ENCODE measurements at regions not wholly inside any gene's neighbourhood (a gene's known extent, or its start where the extent isn't known, plus 50 kb on each side); places are given as distances from the start of the nearest gene placed in this dataset.

DNA sequence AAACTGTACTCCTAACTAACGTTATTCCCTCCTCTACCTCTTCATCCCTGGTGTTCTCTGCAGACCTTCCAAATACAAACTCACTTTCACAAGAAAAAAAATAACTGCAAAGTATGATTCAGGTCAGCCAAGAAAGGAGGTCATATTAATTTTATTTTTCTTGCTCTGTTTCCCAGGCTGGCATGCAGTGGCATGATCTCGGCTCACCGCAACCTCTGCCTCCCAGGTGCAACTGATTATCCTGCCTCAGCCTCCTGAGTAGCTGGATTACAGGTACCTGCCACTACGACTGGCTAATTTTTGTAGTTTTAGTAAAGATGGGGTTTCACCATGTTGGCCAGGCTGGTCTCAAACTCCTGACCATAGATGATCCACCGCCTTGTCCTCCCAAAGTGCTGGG lies 156.6 kb downstream of the CHIC2 start:
- TF ChIP-seq, protein P1, sequence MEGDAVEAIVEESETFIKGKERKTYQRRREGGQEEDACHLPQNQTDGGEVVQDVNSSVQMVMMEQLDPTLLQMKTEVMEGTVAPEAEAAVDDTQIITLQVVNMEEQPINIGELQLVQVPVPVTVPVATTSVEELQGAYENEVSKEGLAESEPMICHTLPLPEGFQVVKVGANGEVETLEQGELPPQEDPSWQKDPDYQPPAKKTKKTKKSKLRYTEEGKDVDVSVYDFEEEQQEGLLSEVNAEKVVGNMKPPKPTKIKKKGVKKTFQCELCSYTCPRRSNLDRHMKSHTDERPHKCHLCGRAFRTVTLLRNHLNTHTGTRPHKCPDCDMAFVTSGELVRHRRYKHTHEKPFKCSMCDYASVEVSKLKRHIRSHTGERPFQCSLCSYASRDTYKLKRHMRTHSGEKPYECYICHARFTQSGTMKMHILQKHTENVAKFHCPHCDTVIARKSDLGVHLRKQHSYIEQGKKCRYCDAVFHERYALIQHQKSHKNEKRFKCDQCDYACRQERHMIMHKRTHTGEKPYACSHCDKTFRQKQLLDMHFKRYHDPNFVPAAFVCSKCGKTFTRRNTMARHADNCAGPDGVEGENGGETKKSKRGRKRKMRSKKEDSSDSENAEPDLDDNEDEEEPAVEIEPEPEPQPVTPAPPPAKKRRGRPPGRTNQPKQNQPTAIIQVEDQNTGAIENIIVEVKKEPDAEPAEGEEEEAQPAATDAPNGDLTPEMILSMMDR (IDR thresholded peaks at IDR 0.05) = no peak

DNA sequence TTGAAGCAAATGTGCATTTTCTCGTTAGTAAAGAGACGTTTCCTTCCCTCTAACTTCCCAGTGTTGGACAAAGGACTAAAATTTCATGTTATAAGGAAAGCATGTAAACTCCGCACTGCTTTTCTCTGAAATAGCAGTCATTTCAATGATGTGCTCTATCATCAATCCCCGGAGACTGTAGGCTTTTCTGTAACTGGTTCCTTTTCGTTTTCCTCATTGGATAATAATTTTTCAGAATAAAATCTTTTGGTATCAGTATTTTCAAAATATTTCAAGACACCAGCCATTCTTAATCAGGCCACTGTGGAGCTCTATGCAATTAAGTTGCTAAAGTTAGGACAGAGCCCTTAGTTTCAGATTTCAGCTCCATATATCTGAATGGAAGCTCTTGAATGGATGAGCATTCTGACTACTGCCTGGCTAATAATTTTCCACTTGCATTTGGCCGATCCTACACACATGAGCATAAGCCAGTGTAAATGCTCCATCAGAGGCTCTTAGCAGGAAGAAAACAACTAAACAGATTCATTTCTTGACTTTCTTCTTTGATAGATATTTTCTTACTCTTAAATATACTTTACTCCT lies 157.7 kb downstream of the CHIC2 start:
- TF ChIP-seq, protein P1 (IDR thresholded peaks at IDR 0.05) = no peak

DNA sequence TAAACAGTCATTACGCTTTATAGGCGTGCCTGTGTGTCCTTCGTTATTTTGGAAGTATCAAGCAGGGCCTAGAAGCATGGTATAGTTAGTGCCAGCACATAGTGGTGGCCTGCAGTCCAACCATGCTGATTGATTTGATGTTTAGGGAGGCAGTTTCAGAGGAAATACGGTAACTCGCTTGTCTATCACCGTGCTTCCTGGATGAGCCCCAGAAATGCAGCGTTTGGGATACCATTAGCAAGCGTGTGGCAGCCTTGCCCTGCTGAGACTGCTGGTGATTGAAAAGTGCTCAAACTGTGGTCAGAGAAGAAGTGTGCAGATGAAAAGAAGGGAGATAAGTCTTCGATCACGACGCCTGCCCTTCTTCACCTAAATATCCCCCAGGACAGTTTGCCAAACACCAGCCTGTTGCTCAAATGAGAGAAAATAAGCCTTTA lies 158.4 kb downstream of the CHIC2 start:
- TF ChIP-seq, protein P1 (IDR thresholded peaks at IDR 0.05) = no peak

DNA sequence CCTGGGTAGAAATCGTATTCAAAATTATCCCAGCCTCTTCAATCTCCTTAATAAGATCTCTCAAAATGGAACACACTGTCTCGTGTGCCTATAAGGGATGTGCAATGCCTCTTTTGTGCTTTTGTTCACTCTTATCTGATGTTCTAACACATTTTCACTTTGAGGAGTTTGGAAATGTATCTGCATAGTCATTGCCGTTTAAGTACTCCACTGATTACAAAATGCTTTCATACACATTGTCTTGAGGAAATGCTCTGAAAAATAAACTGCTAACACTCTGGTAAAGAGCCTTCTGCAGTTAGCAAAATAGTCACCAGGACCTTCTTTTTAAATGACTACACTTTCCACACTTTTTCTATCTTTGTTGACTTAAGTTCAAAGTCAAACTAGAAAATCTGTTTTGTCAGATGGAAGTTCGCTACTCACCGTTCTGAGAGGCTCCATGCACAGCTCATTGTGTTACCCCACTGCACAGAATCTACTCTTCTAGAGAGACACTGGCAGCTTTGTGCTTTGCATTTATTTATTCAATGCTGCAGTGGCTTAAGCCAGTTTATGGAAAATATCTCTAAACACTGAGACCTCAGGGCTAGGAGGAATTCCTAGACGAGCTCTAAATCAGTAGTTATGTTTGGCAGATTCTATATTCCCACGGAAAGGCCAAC lies 159.0 kb downstream of the CHIC2 start:
- TF ChIP-seq, protein P1 (IDR thresholded peaks at IDR 0.05) = no peak

DNA sequence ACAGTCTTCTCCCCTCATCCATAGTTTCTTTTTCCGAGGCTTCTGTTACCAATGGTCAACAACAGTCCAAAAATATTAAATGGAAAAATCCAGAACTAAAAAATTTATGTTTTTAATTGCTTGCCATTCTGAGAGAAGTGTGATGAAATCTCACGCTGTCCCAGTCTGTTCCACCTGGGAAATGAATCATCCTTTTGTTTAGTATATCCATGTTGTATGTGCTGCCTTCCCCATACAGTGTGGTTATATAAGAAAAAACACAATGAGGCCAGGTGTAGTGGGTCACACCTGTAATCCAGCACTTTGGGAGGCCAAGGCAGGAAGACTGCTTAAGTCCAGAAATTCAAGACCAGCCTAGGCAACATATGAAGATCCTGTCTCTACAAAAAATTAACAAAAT lies 161.6 kb downstream of the CHIC2 start:
- TF ChIP-seq, protein P1 (IDR thresholded peaks at IDR 0.05) = no peak

DNA sequence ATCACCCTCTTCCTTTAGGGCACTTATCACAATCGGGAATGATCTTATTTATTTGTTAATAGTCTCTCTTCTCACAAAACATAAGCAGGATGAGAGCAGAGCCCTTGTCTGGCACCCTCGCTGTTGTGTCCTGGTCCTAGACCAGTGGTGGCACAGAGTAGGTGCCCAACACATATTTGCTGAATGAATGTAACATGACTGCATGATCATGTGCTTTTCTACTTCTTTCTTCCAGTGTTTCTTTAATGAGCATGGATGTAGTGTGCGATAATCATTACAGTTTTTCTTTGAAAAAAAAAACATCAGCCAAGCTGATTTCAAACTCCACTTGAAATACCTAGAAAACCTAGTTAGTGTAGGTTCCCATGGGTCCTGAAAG lies 164.1 kb downstream of the CHIC2 start:
- TF ChIP-seq, protein P1 (IDR thresholded peaks at IDR 0.05) = no peak

DNA sequence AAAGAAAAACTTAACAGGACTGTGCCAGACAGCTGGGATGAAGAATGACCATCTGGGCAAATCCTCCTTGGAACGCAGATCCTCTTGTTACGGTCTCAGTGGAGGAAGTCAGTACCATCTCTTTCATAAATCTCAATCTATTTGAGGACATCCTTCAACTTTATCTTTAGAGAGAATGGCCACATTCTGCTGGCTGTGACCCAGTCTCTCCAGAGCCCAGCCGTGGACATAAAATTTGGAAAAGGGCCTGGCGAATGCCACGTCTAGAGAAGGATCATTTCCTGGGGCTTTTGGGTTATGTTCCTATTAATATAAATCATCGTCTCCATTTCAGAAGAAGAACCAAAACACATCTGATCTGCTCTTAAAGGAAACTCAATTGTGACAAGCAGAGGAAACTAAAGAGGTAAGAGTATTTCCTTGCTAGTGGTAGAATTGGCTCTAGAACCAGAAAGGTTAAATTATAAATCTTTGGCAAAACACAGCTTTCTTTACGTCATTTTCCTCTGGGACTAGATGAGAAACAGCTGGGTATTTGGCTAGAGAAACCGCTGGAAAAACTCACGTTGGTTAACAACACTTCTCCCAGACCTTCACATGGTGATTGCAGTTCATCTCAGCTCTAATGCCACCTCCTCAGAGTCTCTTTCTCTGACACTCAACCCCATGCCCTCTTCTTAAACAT lies 164.7 kb downstream of the CHIC2 start:
- TF ChIP-seq, protein P1 (IDR thresholded peaks at IDR 0.05) = no peak
